Neural cell (in vitro differentiated cells): ENCODE measurements at regions not wholly inside any gene's neighbourhood (a gene's known extent, or its start where the extent isn't known, plus 50 kb on each side); places are given as distances from the start of the nearest gene placed in this dataset.

ENCODE experiments used
- CTCF ChIP-seq: fragments of 450-650 bp; IDR thresholded peaks from 2 replicates; pipeline ENCODE4 v1.5.1; 2014; ENCODE audit warnings: antibody characterized with exemption, mild to moderate bottlenecking, moderate library complexity; ENCODE audit not compliant: poor library complexity, severe bottlenecking
- EZH2 ChIP-seq: fragments of 200-600, 300-800 bp; shearing (Covaris generic), sonication (generic); IDR thresholded peaks from 2 replicates; pipeline ENCODE4 v1.6.1; 2014; ENCODE audit warnings: antibody characterized with exemption, low read length, borderline replicate concordance, mild to moderate bottlenecking; ENCODE audit not compliant: insufficient read depth, poor library complexity, severe bottlenecking
- MXI1 ChIP-seq: fragments of 450-650 bp; conservative IDR thresholded peaks from 2 replicates; pipeline ENCODE4 v1.6.1; 2014; ENCODE audit warnings: antibody characterized with exemption, mild to moderate bottlenecking; ENCODE audit not compliant: poor library complexity, severe bottlenecking
- POLR2AphosphoS5 ChIP-seq: IDR thresholded peaks from 2 replicates; pipeline ENCODE4 v1.6.1; 2012
- RAD21 ChIP-seq: fragments of 450-650 bp; conservative IDR thresholded peaks from 2 replicates; pipeline ENCODE4 v1.6.1; 2014; ENCODE audit warnings: antibody characterized with exemption, mild to moderate bottlenecking, moderate library complexity
- SMC3 ChIP-seq: fragments of 450-650 bp; conservative IDR thresholded peaks from 2 replicates; pipeline ENCODE4 v1.6.1; 2014; ENCODE audit warnings: antibody characterized with exemption, mild to moderate bottlenecking, moderate library complexity; ENCODE audit not compliant: poor library complexity

- TF ChIP-seq CTCF, result no peak
- TF ChIP-seq RAD21, result no peak
- no peak for TF ChIP-seq MXI1
- no peak for TF ChIP-seq SMC3
- no peak for TF ChIP-seq POLR2AphosphoS5
- TF ChIP-seq EZH2, result no peak
These were observed 115.1 kb upstream of the RET start for GRCh38 chr10:42961796-42962109.
